ENCODE measurements at regions not wholly inside any gene's neighbourhood (a gene's known extent, or its start where the extent isn't known, plus 50 kb on each side); places are given as distances from the start of the nearest gene placed in this dataset.

GRCh38 chr1:234743791-234744611 is 134.0 kb upstream of the IRF2BP2 start:
- peak overlapping the region; percentile 15; the same call in 1 of the 2 replicates for H3K4me3 ChIP-seq (ENCODE audit: low read length)
- no peak for DNase-seq (ENCODE audit: low read depth)
- peak; percentile 22 for TF ChIP-seq CTCF (conservative IDR thresholded peaks at IDR 0.05; ENCODE audit: low read length)

GRCh38 chr1:234742622-234743021 is 132.6 kb upstream of the IRF2BP2 start:
- no peak for DNase-seq (ENCODE audit: low read depth)
- no peak for TF ChIP-seq CTCF (conservative IDR thresholded peaks at IDR 0.05; ENCODE audit: low read length)
- no peak overlapping the region for H3K4me3 ChIP-seq (ENCODE audit: low read length)

- no peak overlapping the region for H3K4me3 ChIP-seq (ENCODE audit: low read length)
- no peak for TF ChIP-seq CTCF (conservative IDR thresholded peaks at IDR 0.05; ENCODE audit: low read length)
- no peak for DNase-seq (ENCODE audit: low read depth)
Observed at GRCh38 chr1:234737967-234738314, 128.0 kb upstream of the IRF2BP2 start.

GRCh38 chr1:234735916-234736315 is 125.9 kb upstream of the IRF2BP2 start:
- TF ChIP-seq CTCF (conservative IDR thresholded peaks at IDR 0.05; ENCODE audit: low read length) = no peak

GRCh38 chr1:234735476-234735875 is 125.5 kb upstream of the IRF2BP2 start:
- no peak for TF ChIP-seq CTCF (conservative IDR thresholded peaks at IDR 0.05; ENCODE audit: low read length)
- no peak overlapping the region for H3K4me3 ChIP-seq (ENCODE audit: low read length)
- no peak for DNase-seq (ENCODE audit: low read depth)

More at GRCh38 chr1:234735916-234736315, 125.9 kb upstream of the IRF2BP2 start:
- H3K4me3 ChIP-seq (ENCODE audit: low read length) = no peak overlapping the region
- DNase-seq (ENCODE audit: low read depth) = no peak

GRCh38 chr1:234734869-234735268 is 124.9 kb upstream of the IRF2BP2 start:
- no peak for TF ChIP-seq CTCF (conservative IDR thresholded peaks at IDR 0.05; ENCODE audit: low read length)
- H3K4me3 ChIP-seq (ENCODE audit: low read length) = no peak overlapping the region
- DNase-seq (ENCODE audit: low read depth) = no peak

GRCh38 chr1:234734412-234734835 is 124.4 kb upstream of the IRF2BP2 start:
- no peak for TF ChIP-seq CTCF (conservative IDR thresholded peaks at IDR 0.05; ENCODE audit: low read length)
- DNase-seq (ENCODE audit: low read depth) = no peak
- H3K4me3 ChIP-seq (ENCODE audit: low read length) = no peak overlapping the region
